GM12878 (cell line): ENCODE measurements at regions not wholly inside any gene's neighbourhood (a gene's known extent, or its start where the extent isn't known, plus 50 kb on each side); places are given as distances from the start of the nearest gene placed in this dataset.
"Not testable (repeated sequence)": the region's sequence is repeated elsewhere in the genome, so short reads cannot be mapped to it uniquely, and the experiment has no call there.

Source experiments
- ATAC-seq: fragments of 200-7000 bp; cut with Tn5 transposase; 3 replicates; pipeline ENCODE4 v1.9.1; 2020; ENCODE audit warnings: mild to moderate bottlenecking, moderate library complexity
- BruUV-seq: library from RNA; stranded (reverse); fragments of 400-500 nt; replicated peaks from 2 replicates; lab custom pipeline; 2021; lab: Mats Ljungman, UMichigan
- CTCF ChIA-PET: fragments of 300-600 bp; sonication (Branson Sonifier 250); formaldehyde crosslinking; extraction: SDS; loops from one replicate; lab custom pipeline; 2021; ENCODE audit warnings: inconsistent platforms; lab: Yijun Ruan, JAX
- POLR2A ChIA-PET: fragments of 350-600 bp; formaldehyde crosslinking; extraction: SDS; loops from one replicate; lab custom pipeline; 2021; ENCODE audit warnings: inconsistent platforms; lab: Charles Lee
- RAD21 ChIA-PET: fragments of 300-600 bp; sonication (Branson Sonifier 250); formaldehyde crosslinking; loops from one replicate; lab custom pipeline; 2023; ENCODE audit warnings: antibody characterized with exemption; ENCODE audit not compliant: unreplicated experiment; lab: Charles Lee
- SMC1A ChIA-PET: fragments of 300-600 bp; sonication (Branson Sonifier 250); formaldehyde crosslinking; loops from one replicate; lab custom pipeline; 2023; ENCODE audit not compliant: unreplicated experiment, uncharacterized antibody; lab: Charles Lee
- DNase-seq: peaks from one replicate; pipeline ENCODE4 v3.0.0-alpha.2; 2011; ENCODE audit warnings: low read depth, low spot score
- FAIRE-seq: peaks from 3 replicates; lab custom pipeline; 2011; peaks lifted over from hg19 to GRCh38; lab: Jason Lieb, UNC
- H2AFZ ChIP-seq: 2 replicates; pipeline ENCODE4 v1.6.0; 2011; ENCODE audit warnings: low read depth, low read length, control low read depth; ENCODE audit not compliant: control insufficient read depth
- H3K27ac ChIP-seq: 2 replicates; pipeline ENCODE4 v1.5.1; 2011; ENCODE audit warnings: control low read depth; ENCODE audit not compliant: control insufficient read depth, insufficient read depth
- H3K27me3 ChIP-seq, 2 experiments: replicated peaks in 1 of 2; 2 replicates each; pipeline versions ENCODE4 v1.6.0 to v1.6.1; 2011; ENCODE audit warnings: low read length in 1 of 2; ENCODE audit not compliant: control insufficient read depth in 2 of 2, insufficient read depth in 2 of 2
- H3K36me3 ChIP-seq, 2 experiments: 2 replicates each; pipeline ENCODE4 v1.5.1; 2011; ENCODE audit warnings: low read length in 1 of 2; ENCODE audit not compliant: control insufficient read depth in 2 of 2, insufficient read depth in 2 of 2
- H3K4me1 ChIP-seq: 2 replicates; pipeline ENCODE4 v1.6.1; 2011; ENCODE audit warnings: mild to moderate bottlenecking, low read length, moderate library complexity, mixed read lengths; ENCODE audit not compliant: control insufficient read depth, insufficient read depth
- H3K4me2 ChIP-seq: 2 replicates; pipeline ENCODE4 v1.6.0; 2011; ENCODE audit warnings: control low read depth; ENCODE audit not compliant: control insufficient read depth, insufficient read depth
- H3K4me3 ChIP-seq: fragments of 200-600 bp; sonication (generic); 2 replicates; pipeline ENCODE4 v1.5.1; 2016
- H3K79me2 ChIP-seq: 2 replicates; pipeline ENCODE4 v1.6.0; 2011; ENCODE audit warnings: low read length; ENCODE audit not compliant: control insufficient read depth, insufficient read depth
- H3K9ac ChIP-seq: 2 replicates; pipeline ENCODE4 v1.8.0; 2011; ENCODE audit warnings: low read length, control low read depth, mixed read lengths; ENCODE audit not compliant: control insufficient read depth, insufficient read depth
- H3K9me3 ChIP-seq: replicated peaks from 3 replicates; pipeline ENCODE4 v1.5.1; 2011; ENCODE audit warnings: mild to moderate bottlenecking, low read length; ENCODE audit not compliant: control insufficient read depth, insufficient read depth
- H4K20me1 ChIP-seq: 2 replicates; pipeline ENCODE4 v1.6.0; 2011; ENCODE audit not compliant: control insufficient read depth, insufficient read depth
- JUNB ChIP-seq: IDR thresholded peaks from 2 replicates; pipeline ENCODE4 v1.6.1; 2016; ENCODE audit warnings: antibody characterized with exemption, mild to moderate bottlenecking
- POLR2A ChIP-seq: IDR thresholded peaks from 2 replicates; pipeline ENCODE4 v1.6.1; 2011; ENCODE audit warnings: low read depth, mild to moderate bottlenecking, low read length
- WGBS: methylation state at CpG from one replicate; pipeline ENCODE4 v1.1.6; 2016; ENCODE audit warnings: low lambda C conversion rate; ENCODE audit not compliant: insufficient replicate concordance, insufficient coverage; ENCODE audit errors: missing lambda C conversion rate; 5-methylcytosine and 5-hydroxymethylcytosine counted together
- in situ Hi-C: fragments of 300-500 bp; cut with MboI; formaldehyde crosslinking; loops from 9 replicates; pipeline ENCODE4 v1.14.3; 2018; ENCODE audit warnings: mixed read lengths
- intact Hi-C: fragments of 100-400 bp; cut with micrococcal nuclease; formaldehyde crosslinking; loops from one replicate; pipeline ENCODE4 v1.14.2; 2022; ENCODE audit not compliant: unreplicated experiment

DNA sequence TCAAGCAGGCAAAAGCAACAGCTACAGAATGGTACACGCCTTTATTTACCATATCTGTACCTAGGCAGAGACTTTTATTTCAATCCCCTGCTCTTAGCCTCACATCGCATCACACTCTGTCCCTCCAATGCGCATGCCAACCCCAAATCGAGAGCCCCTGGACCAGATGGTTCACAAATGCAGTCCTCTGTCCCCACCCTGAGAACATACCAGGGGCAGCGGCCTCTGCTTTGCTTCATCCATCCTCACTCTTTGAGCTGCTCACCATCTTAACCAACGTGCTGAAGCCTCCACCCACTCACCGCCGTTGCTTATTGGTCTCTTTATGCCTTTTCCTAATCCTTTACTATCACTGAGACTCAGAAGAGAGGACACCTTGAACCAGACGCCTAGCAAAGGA lies 56.9 kb upstream of the CDR2 start:
- POLR2A ChIA-PET, H3K4me2 ChIP-seq, H3K27me3 ChIP-seq, intact Hi-C loops, H3K36me3 ChIP-seq, DNase-seq, ATAC-seq, RAD21 ChIA-PET, H2AFZ ChIP-seq, H3K4me3 ChIP-seq, FAIRE-seq, H4K20me1 ChIP-seq, H3K9ac ChIP-seq, H3K79me2 ChIP-seq, CTCF ChIA-PET, H3K9me3 ChIP-seq, H3K4me1 ChIP-seq, H3K27ac ChIP-seq, in situ Hi-C loops, BruUV-seq, SMC1A ChIA-PET: not testable (repeated sequence)
- 93% methylated on average over 8 of the region's 9 CpGs for WGBS

DNA sequence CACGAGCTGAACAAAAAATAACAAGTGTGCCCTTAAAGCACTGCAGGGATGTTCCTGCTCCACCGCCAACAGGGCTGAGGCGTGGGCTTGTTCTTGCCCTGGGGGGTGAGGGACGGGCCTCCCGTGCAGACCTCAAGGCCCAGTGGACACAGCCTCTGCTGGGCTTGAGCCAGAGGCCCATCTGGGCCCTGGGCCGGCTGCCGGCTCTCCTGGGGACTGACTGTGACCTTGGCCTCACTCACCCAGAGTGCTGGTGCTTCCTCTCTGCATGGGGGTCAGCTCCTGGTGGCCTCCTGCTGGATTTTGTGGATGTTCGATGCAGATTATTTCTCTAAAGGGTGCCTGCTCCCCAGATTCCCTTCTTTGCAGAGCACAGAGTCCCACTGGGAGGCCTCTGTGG lies 54.2 kb upstream of the CDR2 start:
- in situ Hi-C loops (no loop called here), intact Hi-C loops (no loop called here)
- POLR2A ChIA-PET = no interaction called here
- no peaks in the 10 kb centered on the region for H3K4me1 ChIP-seq
- RAD21 ChIA-PET = no interaction called here
- ATAC-seq (no peak), FAIRE-seq (no peak), DNase-seq (no peak)
- BruUV-seq = TSS peak; percentile 24
- no peaks in the 10 kb centered on the region for H3K9me3 ChIP-seq
- no peak overlapping the region for H3K4me2 ChIP-seq
- H3K4me3 ChIP-seq = no peak overlapping the region
- no peaks in the 10 kb centered on the region for H4K20me1 ChIP-seq
- H3K36me3 ChIP-seq = peaks cover 9 to 14% of the 10 kb centered on the region in 2 experiments; a peak in 3 of 4 replicates
- SMC1A ChIA-PET = no interaction called here
- H3K27ac ChIP-seq = no peak overlapping the region
- no peaks in the 10 kb centered on the region for H3K27me3 ChIP-seq
- no peak overlapping the region for H2AFZ ChIP-seq
- no peak for TF ChIP-seq JUNB
- 0 out of 2 replicates have a peak, but pooled peaks have one; percentile 21 for TF ChIP-seq POLR2A
- 95% methylated on average over 8 of the region's 8 CpGs for WGBS
- no peaks in the 10 kb centered on the region for H3K79me2 ChIP-seq
- no peak overlapping the region for H3K9ac ChIP-seq
- CTCF ChIA-PET = no interaction called here
